Activated naive CD4-positive, alpha-beta T cell treated with anti-CD3 and anti-CD28 coated beads, Interleukin-2, amount 50 U/mL, for 72 hours (primary cell): ENCODE measurements at regions not wholly inside any gene's neighbourhood (a gene's known extent, or its start where the extent isn't known, plus 50 kb on each side); places are given as distances from the start of the nearest gene placed in this dataset.
"Not testable (repeated sequence)": the region's sequence is repeated elsewhere in the genome, so short reads cannot be mapped to it uniquely, and the experiment has no call there.

Source experiments
- ATAC-seq, 2 donors: fragments of 150-1000 bp; cut with Tn5 transposase; 2 replicates each; pipeline ENCODE4 v1.10.0; 2021; ENCODE audit warnings: mild to moderate bottlenecking in 2 of 2, moderate library complexity in 2 of 2
- DNase-seq, 2 donors: peaks; one replicate each; pipeline ENCODE4 v3.0.0; 2021 to 2022; ENCODE audit warnings: low spot score in 2 of 2
- H3K27ac Mint-ChIP-seq, 2 donors: one replicate each; pipeline ENCODE4 v1.8.0; 2022; ENCODE audit warnings: mild to moderate bottlenecking in 2 of 2, mixed read lengths in 2 of 2
- H3K36me3 Mint-ChIP-seq, 2 donors: one replicate each; pipeline ENCODE4 v1.8.0; 2022; ENCODE audit warnings: mixed read lengths in 2 of 2
- H3K9me3 Mint-ChIP-seq, 2 donors: one replicate each; pipeline ENCODE4 v1.8.0; 2022; ENCODE audit warnings: mixed read lengths in 2 of 2

- Mint-ChIP-seq H3K36me3 (peaks cover 19 to 31% of the 10 kb centered on the region in 2 donors), H3K27ac (no peak overlapping the region), H3K9me3 (peaks cover 20 to 21% of the 10 kb centered on the region in 2 donors)
- DNase-seq, result no peak
- no peak for ATAC-seq
Measured at GRCh38 chr2:12017499-12018157, 271.2 kb downstream of the LPIN1 start.

GRCh38 chr2:12018726-12019125, 272.3 kb downstream of the LPIN1 start:
- peaks cover 25 to 38% of the 10 kb centered on the region in 2 donors for H3K36me3 Mint-ChIP-seq
- H3K27ac Mint-ChIP-seq, DNase-seq, ATAC-seq: not testable (repeated sequence)
- peaks cover 27 to 28% of the 10 kb centered on the region in 2 donors for H3K9me3 Mint-ChIP-seq

- H3K9me3 Mint-ChIP-seq, result peaks cover 32 to 33% of the 10 kb centered on the region in 2 donors
- no peak overlapping the region for H3K27ac Mint-ChIP-seq
- ATAC-seq, result no peak
- DNase-seq, result no peak
- peaks cover 25 to 38% of the 10 kb centered on the region in 2 donors for H3K36me3 Mint-ChIP-seq
Measured at GRCh38 chr2:12020833-12021469, 274.5 kb downstream of the LPIN1 start.

GRCh38 chr2:12024197-12024907, 277.9 kb downstream of the LPIN1 start:
- ATAC-seq, result not testable (repeated sequence)

GRCh38 chr2:12027136-12027535, 280.7 kb downstream of the LPIN1 start:
- Mint-ChIP-seq H3K36me3 (peaks cover 6 to 10% of the 10 kb centered on the region in 2 donors), H3K27ac (no peak overlapping the region), H3K9me3 (peaks cover 15 to 16% of the 10 kb centered on the region in 2 donors)
- ATAC-seq, result no peak
- DNase-seq, result no peak

More at GRCh38 chr2:12024197-12024907, 277.9 kb downstream of the LPIN1 start:
- not testable (repeated sequence) for H3K27ac Mint-ChIP-seq, DNase-seq
- Mint-ChIP-seq H3K9me3 (peaks cover 32 to 33% of the 10 kb centered on the region in 2 donors), H3K36me3 (peaks cover 25 to 32% of the 10 kb centered on the region in 2 donors)

- ATAC-seq (no peak), DNase-seq (no peak)
- Mint-ChIP-seq H3K9me3 (no peaks in the 10 kb centered on the region), H3K27ac (no peak overlapping the region), H3K36me3 (peaks cover 0 to 4% of the 10 kb centered on the region in 2 donors)
Measured at GRCh38 chr2:12031866-12032265, 285.4 kb downstream of the LPIN1 start.

- H3K36me3 Mint-ChIP-seq, result peaks cover 0 to 4% of the 10 kb centered on the region in 2 donors
- no peak overlapping the region for H3K27ac Mint-ChIP-seq
- DNase-seq, result no peak
- no peaks in the 10 kb centered on the region for H3K9me3 Mint-ChIP-seq
- ATAC-seq, result no peak
Measured at GRCh38 chr2:12032398-12032797, 286.0 kb downstream of the LPIN1 start.

- Mint-ChIP-seq H3K36me3 (peaks cover 0 to 4% of the 10 kb centered on the region in 2 donors), H3K9me3 (no peaks in the 10 kb centered on the region), H3K27ac (no peak overlapping the region)
- ATAC-seq (no peak), DNase-seq (no peak)
Measured at GRCh38 chr2:12032975-12033374, 286.5 kb downstream of the LPIN1 start.

GRCh38 chr2:12033494-12033893, 287.1 kb downstream of the LPIN1 start:
- H3K36me3 Mint-ChIP-seq, result peaks cover under 1 to 5% of the 10 kb centered on the region in 2 donors
- no peak for DNase-seq
- no peak for ATAC-seq
- peaks cover 0 to 1% of the 10 kb centered on the region in 2 donors for H3K9me3 Mint-ChIP-seq
- no peak overlapping the region for H3K27ac Mint-ChIP-seq

- DNase-seq (no peak), ATAC-seq (no peak)
- Mint-ChIP-seq H3K36me3 (peaks cover 8 to 10% of the 10 kb centered on the region in 2 donors), H3K27ac (no peak overlapping the region), H3K9me3 (peaks cover 0 to 8% of the 10 kb centered on the region in 2 donors)
Measured at GRCh38 chr2:12034382-12034781, 287.9 kb downstream of the LPIN1 start.

- DNase-seq (no peak), ATAC-seq (no peak)
- Mint-ChIP-seq H3K27ac (no peak overlapping the region), H3K36me3 (peaks cover 12 to 15% of the 10 kb centered on the region in 2 donors), H3K9me3 (peaks cover 5 to 9% of the 10 kb centered on the region in 2 donors)
Measured at GRCh38 chr2:12035029-12035720, 288.7 kb downstream of the LPIN1 start.

GRCh38 chr2:12035956-12036639, 289.7 kb downstream of the LPIN1 start:
- Mint-ChIP-seq H3K36me3 (peaks cover 21 to 22% of the 10 kb centered on the region in 2 donors), H3K9me3 (peaks cover 9 to 18% of the 10 kb centered on the region in 2 donors), H3K27ac (no peak overlapping the region)
- DNase-seq (no peak), ATAC-seq (no peak)

- no peak for ATAC-seq
- Mint-ChIP-seq H3K36me3 (peaks cover 24 to 27% of the 10 kb centered on the region in 2 donors), H3K9me3 (peaks cover 14 to 22% of the 10 kb centered on the region in 2 donors), H3K27ac (no peak overlapping the region)
- DNase-seq, result no peak
Measured at GRCh38 chr2:12036640-12036983, 290.2 kb downstream of the LPIN1 start.

- peaks cover 18 to 25% of the 10 kb centered on the region in 2 donors for H3K9me3 Mint-ChIP-seq
- no peak for ATAC-seq
- no peak for DNase-seq
- peaks cover 24 to 28% of the 10 kb centered on the region in 2 donors for H3K36me3 Mint-ChIP-seq
- H3K27ac Mint-ChIP-seq, result no peak overlapping the region
Measured at GRCh38 chr2:12037301-12037700, 290.9 kb downstream of the LPIN1 start.

GRCh38 chr2:12041236-12041635, 294.8 kb downstream of the LPIN1 start:
- no peak for DNase-seq
- Mint-ChIP-seq H3K9me3 (peaks cover 18 to 25% of the 10 kb centered on the region in 2 donors), H3K27ac (no peak overlapping the region), H3K36me3 (peaks cover 24 to 25% of the 10 kb centered on the region in 2 donors)
- ATAC-seq, result no peak

- Mint-ChIP-seq H3K36me3 (peaks cover 24 to 25% of the 10 kb centered on the region in 2 donors), H3K9me3 (peaks cover 18 to 25% of the 10 kb centered on the region in 2 donors), H3K27ac (no peak overlapping the region)
- DNase-seq (no peak), ATAC-seq (no peak)
Measured at GRCh38 chr2:12043131-12043530, 296.7 kb downstream of the LPIN1 start.
